ENCODE measurements at regions not wholly inside any gene's neighbourhood (a gene's known extent, or its start where the extent isn't known, plus 50 kb on each side); places are given as distances from the start of the nearest gene placed in this dataset.

DNA sequence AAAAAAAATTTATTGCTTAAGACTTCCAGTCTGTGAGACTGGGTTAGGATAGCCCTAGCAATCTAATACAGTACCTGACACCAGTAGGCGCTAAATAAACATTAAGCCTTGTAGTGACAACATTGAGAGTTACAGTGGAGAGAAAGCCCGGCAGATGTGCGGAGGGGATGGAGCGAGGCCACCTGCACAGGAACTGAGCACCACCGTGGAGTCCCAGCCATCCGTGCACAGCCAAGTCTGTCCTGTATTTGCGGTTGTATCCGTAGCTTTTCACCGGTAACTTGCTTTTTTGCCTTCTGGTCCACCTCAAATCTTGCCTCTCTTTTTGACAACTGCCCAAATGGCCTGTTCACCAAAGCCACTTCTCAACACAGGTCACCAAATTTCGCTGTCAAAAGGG, 260.1 kb downstream of the GPATCH2 start:
- no peak for TF ChIP-seq CTCF (IDR thresholded peaks at IDR 0.05)
- TF ChIP-seq POLR2A (IDR thresholded peaks at IDR 0.05): no peak
